ENCODE measurements at regions not wholly inside any gene's neighbourhood (a gene's known extent, or its start where the extent isn't known, plus 50 kb on each side); places are given as distances from the start of the nearest gene placed in this dataset.

DNA sequence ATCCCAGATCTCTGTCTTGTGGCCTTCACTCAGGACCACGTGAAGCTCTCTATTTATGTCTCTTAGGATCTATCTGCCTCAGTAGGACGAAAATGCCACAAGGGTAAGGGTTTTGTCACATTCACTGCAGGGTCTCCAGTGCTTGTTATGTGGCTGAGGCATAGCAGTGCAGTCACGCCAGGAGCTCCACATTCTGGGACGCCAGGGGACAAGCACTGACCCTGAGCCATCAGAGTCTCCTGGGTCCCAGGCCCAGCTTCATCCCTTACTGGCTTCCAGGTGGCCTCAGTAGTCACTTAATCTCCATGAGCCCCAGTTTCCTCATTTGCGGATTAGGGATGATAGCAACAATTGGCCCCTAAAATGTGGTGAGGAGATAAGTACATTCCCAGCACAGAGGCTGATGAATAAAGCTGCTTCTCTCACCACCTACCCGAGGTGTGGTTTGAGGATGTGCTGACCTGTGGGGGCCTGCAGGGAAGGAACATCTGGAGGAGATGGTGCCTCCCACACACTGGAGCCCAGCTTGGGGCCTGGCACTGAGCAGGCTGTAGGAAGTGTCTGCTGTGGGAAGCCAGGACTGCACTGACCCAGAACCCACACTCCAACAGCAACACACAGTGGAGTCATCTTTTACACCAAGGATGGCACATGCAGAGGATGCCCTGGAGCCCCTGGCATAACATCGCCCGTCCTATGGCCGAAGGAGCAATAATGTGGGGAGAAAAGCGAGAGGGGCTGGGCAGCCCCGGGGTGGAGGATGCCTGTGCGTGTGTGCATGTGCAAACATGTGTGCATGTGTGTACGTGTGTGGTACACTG is 93.2 kb upstream of the IQSEC1 start:
- intact Hi-C loops (cut with DNase I; ENCODE audit: low total_unique reads), result no loop called here
- no peak overlapping the region for H3K27ac ChIP-seq
- no peak for DNase-seq
- TF ChIP-seq POLR2AphosphoS5 (IDR thresholded peaks at IDR 0.05) (no peak), POLR2A (IDR thresholded peaks at IDR 0.05) (no peak)
- TF ChIP-seq, protein P1, sequence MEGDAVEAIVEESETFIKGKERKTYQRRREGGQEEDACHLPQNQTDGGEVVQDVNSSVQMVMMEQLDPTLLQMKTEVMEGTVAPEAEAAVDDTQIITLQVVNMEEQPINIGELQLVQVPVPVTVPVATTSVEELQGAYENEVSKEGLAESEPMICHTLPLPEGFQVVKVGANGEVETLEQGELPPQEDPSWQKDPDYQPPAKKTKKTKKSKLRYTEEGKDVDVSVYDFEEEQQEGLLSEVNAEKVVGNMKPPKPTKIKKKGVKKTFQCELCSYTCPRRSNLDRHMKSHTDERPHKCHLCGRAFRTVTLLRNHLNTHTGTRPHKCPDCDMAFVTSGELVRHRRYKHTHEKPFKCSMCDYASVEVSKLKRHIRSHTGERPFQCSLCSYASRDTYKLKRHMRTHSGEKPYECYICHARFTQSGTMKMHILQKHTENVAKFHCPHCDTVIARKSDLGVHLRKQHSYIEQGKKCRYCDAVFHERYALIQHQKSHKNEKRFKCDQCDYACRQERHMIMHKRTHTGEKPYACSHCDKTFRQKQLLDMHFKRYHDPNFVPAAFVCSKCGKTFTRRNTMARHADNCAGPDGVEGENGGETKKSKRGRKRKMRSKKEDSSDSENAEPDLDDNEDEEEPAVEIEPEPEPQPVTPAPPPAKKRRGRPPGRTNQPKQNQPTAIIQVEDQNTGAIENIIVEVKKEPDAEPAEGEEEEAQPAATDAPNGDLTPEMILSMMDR (IDR thresholded peaks at IDR 0.05 in 8 of 11, conservative IDR thresholded peaks at IDR 0.05 in 3 of 11), result no peak
- H3K9me3 ChIP-seq, result no peaks in the 10 kb centered on the region
- WGBS, 5 donors, result 81 to 89% (median 84%) methylated on average over 13 of the region's 13 CpGs
- no peak overlapping the region for H3K4me3 ChIP-seq
- H3K4me1 ChIP-seq, result no peaks in the 10 kb centered on the region
- H3K27me3 ChIP-seq (replicated peaks in 1 of 7), result no peaks in the 10 kb centered on the region
- H3K36me3 ChIP-seq, result no peaks in the 10 kb centered on the region

DNA sequence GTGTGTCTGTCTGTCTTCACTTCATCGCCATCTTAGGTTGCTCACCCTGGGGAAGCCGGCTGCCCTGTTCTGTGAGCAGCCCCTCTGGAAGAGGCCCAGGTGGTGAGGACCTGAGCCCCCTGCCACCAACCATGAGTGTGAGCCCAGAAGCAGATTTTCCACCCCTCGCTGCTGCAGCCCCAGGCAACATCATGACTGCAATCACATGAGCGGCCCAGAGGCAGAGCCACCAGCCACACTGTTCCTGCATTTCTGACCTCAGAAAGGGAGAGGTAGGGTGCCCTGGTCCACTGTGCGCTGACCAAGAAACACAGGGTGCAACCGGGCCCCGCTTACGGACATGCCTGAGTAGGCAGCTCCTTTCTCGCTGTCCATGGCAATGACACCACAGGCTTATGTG is 92.3 kb upstream of the IQSEC1 start:
- DNase-seq, result no peak
- WGBS, 5 donors, result 90 to 100% (median 93%) methylated on average over 4 to 9 of the region's 9 CpGs
- no peak overlapping the region for H3K27ac ChIP-seq
- H3K4me1 ChIP-seq, result no peaks in the 10 kb centered on the region
- H3K36me3 ChIP-seq, result no peaks in the 10 kb centered on the region
- TF ChIP-seq POLR2A (IDR thresholded peaks at IDR 0.05), result no peak
- TF ChIP-seq, protein P1 (IDR thresholded peaks at IDR 0.05 in 8 of 11, conservative IDR thresholded peaks at IDR 0.05 in 3 of 11), result no peak
- no peak for TF ChIP-seq POLR2AphosphoS5 (IDR thresholded peaks at IDR 0.05)
- no peaks in the 10 kb centered on the region for H3K27me3 ChIP-seq (replicated peaks in 1 of 7)
- H3K9me3 ChIP-seq, result no peaks in the 10 kb centered on the region
- intact Hi-C loops (cut with DNase I; ENCODE audit: low total_unique reads), result no loop called here
- H3K4me3 ChIP-seq, result no peak overlapping the region

DNA sequence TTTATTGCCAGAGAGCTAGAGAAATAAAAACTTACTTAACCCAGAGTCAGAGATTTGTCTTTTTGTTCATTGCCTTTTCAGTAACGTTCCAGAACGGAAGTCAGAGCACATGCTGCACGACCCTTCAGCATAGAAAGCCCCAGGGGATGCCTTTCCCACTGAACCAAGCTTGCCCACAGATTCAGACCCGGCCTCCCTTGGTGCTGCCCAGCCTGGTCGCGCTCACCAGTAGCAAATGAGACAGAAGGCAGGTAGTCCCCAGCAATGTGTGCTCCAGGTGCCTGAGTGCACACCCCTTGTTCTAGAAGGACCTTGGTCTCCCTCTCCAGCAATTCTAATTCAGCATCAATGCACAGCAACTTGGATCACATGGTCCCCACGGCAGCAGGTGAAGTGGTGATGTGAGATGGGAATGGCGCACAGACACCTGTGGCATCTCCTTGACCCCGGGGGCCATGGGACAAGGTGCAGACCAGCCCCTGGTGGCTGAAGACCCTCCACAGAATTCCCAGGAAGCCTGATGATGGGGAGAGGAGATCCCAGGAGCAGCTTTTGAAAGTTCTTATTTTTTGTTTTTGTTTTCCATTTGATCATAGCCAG is 91.8 kb upstream of the IQSEC1 start:
- no peak overlapping the region for H3K27ac ChIP-seq
- no peak for TF ChIP-seq POLR2AphosphoS5 (IDR thresholded peaks at IDR 0.05)
- TF ChIP-seq, protein P1 (IDR thresholded peaks at IDR 0.05 in 8 of 11, conservative IDR thresholded peaks at IDR 0.05 in 3 of 11), result no peak
- H3K4me3 ChIP-seq, result no peak overlapping the region
- no peaks in the 10 kb centered on the region for H3K27me3 ChIP-seq (replicated peaks in 1 of 7)
- H3K4me1 ChIP-seq, result no peaks in the 10 kb centered on the region
- WGBS, 5 donors, result 75 to 92% (median 82%) methylated on average over 8 to 9 of the region's 9 CpGs
- no peaks in the 10 kb centered on the region for H3K36me3 ChIP-seq
- intact Hi-C loops (cut with DNase I; ENCODE audit: low total_unique reads), result no loop called here
- H3K9me3 ChIP-seq, result no peaks in the 10 kb centered on the region
- DNase-seq, result no peak

DNA sequence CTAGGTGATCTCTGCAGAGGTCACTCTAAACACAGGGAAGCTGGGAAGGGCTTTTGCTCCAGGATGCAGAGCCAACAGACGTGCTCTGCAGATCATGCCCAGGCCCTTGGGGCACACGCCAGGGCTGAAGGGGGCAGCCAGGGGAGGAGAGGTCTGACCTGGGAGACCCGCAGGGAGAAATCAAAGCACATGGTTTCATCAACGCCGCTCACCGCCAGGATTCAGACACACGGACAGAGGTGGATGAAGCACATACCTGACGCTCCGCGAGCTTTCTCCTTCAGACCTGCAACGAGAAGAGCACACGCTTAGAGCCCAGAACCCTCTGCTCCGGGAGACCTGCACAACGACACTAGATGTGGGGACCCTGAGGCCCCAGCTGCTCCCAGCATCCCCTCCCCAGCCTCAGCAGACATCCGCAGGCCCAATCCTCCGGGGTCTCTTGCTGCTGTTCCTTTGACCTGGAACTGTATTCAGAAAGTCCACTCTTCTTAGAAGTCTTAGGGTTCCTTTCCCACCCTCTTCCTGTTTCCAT is 90.7 kb upstream of the IQSEC1 start:
- WGBS, 5 donors, result 89 to 95% (median 93%) methylated on average over 15 to 16 of the region's 16 CpGs
- no peak overlapping the region for H3K27ac ChIP-seq
- no peaks in the 10 kb centered on the region for H3K4me1 ChIP-seq
- no peaks in the 10 kb centered on the region for H3K27me3 ChIP-seq (replicated peaks in 1 of 7)
- H3K9me3 ChIP-seq, result no peaks in the 10 kb centered on the region
- no peak for DNase-seq
- no peak overlapping the region for H3K4me3 ChIP-seq
- H3K36me3 ChIP-seq, result no peaks in the 10 kb centered on the region
- TF ChIP-seq POLR2AphosphoS5 (IDR thresholded peaks at IDR 0.05) (no peak), POLR2A (IDR thresholded peaks at IDR 0.05) (no peak)
- TF ChIP-seq, protein P1 (IDR thresholded peaks at IDR 0.05 in 8 of 11, conservative IDR thresholded peaks at IDR 0.05 in 3 of 11), result no peak
- intact Hi-C loops (cut with DNase I; ENCODE audit: low total_unique reads), result no loop called here

Data from spleen (tissue), 11 donors.